H1 (cell line): ENCODE measurements at regions not wholly inside any gene's neighbourhood (a gene's known extent, or its start where the extent isn't known, plus 50 kb on each side); places are given as distances from the start of the nearest gene placed in this dataset.

Experiments
- BCL11A ChIP-seq, 2 experiments: IDR thresholded peaks; one replicate each; pipeline ENCODE4 v1.6.1; 2011; ENCODE audit warnings: low read depth in 2 of 2, low read length in 2 of 2, mild to moderate bottlenecking in 2 of 2
- CEBPB ChIP-seq: IDR thresholded peaks from 2 replicates; pipeline ENCODE4 v1.6.1; 2012; ENCODE audit warnings: low read depth, low read length
- EGR1 ChIP-seq: IDR thresholded peaks from 2 replicates; pipeline ENCODE4 v1.6.1; 2011; ENCODE audit warnings: low read depth, low read length, borderline replicate concordance
- EZH2 ChIP-seq: fragments of 200-600 bp; sonication (generic); IDR thresholded peaks from 2 replicates; pipeline ENCODE4 v1.7.1; 2012; ENCODE audit warnings: low read depth, mild to moderate bottlenecking, moderate library complexity, low read length, inconsistent platforms; ENCODE audit not compliant: severe bottlenecking
- FOSL1 ChIP-seq: IDR thresholded peaks from 2 replicates; pipeline ENCODE4 v1.6.1; 2011; ENCODE audit warnings: mild to moderate bottlenecking, low read depth, low read length, moderate library complexity; ENCODE audit not compliant: insufficient read depth
- JUND ChIP-seq: IDR thresholded peaks from 2 replicates; pipeline ENCODE4 v1.6.1; 2011; ENCODE audit warnings: mild to moderate bottlenecking, improper control_type of control experiment, low read length
- MAFK ChIP-seq: IDR thresholded peaks from 2 replicates; pipeline ENCODE4 v1.6.1; 2012; ENCODE audit warnings: low read depth, mild to moderate bottlenecking, improper control_type of control experiment, low read length
- NRF1 ChIP-seq: IDR thresholded peaks from 2 replicates; pipeline ENCODE4 v1.6.1; 2011; ENCODE audit warnings: mild to moderate bottlenecking, low read depth, low read length, improper control_type of control experiment
- POLR2A ChIP-seq, 2 experiments: IDR thresholded peaks; 1 replicate in 1 of 2; 2 replicates in 1 of 2; pipeline ENCODE4 v1.6.1; 2011; ENCODE audit warnings: low read depth in 2 of 2, low read length in 2 of 2, mild to moderate bottlenecking in 2 of 2; ENCODE audit errors: control extremely low read depth in 1 of 2
- RAD21 ChIP-seq, 2 experiments: IDR thresholded peaks in 1 of 2; conservative IDR thresholded peaks in 1 of 2; 2 replicates each; pipeline ENCODE4 v1.6.1; 2011; ENCODE audit warnings: low read depth in 2 of 2, low read length in 2 of 2, improper control_type of control experiment in 1 of 2, inconsistent platforms in 1 of 2, mild to moderate bottlenecking in 1 of 2, moderate library complexity in 1 of 2
- SP2 ChIP-seq: IDR thresholded peaks from 2 replicates; pipeline ENCODE4 v1.6.1; 2012; ENCODE audit warnings: mild to moderate bottlenecking, low read length, inconsistent platforms
- TAF1 ChIP-seq: IDR thresholded peaks from 2 replicates; pipeline ENCODE4 v1.6.1; 2011; ENCODE audit warnings: mild to moderate bottlenecking, low read depth, low read length
- TAF7 ChIP-seq: optimal IDR thresholded peaks from 2 replicates; pipeline ENCODE3; 2011; ENCODE audit warnings: low read depth, mild to moderate bottlenecking, inconsistent platforms, low read length, moderate library complexity, borderline replicate concordance
- TF ChIP-seq, protein P1 (sequence below), 3 experiments: IDR thresholded peaks; 1 replicate in 2 of 3; 2 replicates in 1 of 3; pipeline versions ENCODE4 v1.5.1 to v1.6.1; 2011; ENCODE audit warnings: low read length in 3 of 3, mild to moderate bottlenecking in 3 of 3, inconsistent platforms in 2 of 3, low read depth in 1 of 3, moderate library complexity in 1 of 3; ENCODE audit not compliant: insufficient read depth in 1 of 3; ENCODE audit errors: control extremely low read depth in 1 of 3

GRCh38 chr3:35263477-35263876 is 375.8 kb upstream of the ARPP21 start:
- TF ChIP-seq, protein P1, sequence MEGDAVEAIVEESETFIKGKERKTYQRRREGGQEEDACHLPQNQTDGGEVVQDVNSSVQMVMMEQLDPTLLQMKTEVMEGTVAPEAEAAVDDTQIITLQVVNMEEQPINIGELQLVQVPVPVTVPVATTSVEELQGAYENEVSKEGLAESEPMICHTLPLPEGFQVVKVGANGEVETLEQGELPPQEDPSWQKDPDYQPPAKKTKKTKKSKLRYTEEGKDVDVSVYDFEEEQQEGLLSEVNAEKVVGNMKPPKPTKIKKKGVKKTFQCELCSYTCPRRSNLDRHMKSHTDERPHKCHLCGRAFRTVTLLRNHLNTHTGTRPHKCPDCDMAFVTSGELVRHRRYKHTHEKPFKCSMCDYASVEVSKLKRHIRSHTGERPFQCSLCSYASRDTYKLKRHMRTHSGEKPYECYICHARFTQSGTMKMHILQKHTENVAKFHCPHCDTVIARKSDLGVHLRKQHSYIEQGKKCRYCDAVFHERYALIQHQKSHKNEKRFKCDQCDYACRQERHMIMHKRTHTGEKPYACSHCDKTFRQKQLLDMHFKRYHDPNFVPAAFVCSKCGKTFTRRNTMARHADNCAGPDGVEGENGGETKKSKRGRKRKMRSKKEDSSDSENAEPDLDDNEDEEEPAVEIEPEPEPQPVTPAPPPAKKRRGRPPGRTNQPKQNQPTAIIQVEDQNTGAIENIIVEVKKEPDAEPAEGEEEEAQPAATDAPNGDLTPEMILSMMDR (IDR thresholded peaks at IDR 0.05; ENCODE audit: control extremely low read depth in 1 of 3, insufficient read depth in 1 of 3, low read depth in 1 of 3, low read length in 3 of 3) = no peak
- TF ChIP-seq SP2 = no peak
- no peak for TF ChIP-seq TAF1
- no peak for TF ChIP-seq EZH2
- no peak for TF ChIP-seq JUND
- no peak for TF ChIP-seq MAFK
- no peak for TF ChIP-seq POLR2A (IDR thresholded peaks at IDR 0.05; ENCODE audit: control extremely low read depth in 1 of 2, low read depth in 2 of 2, low read length in 2 of 2)
- no peak for TF ChIP-seq RAD21 (IDR thresholded peaks at IDR 0.05 in 1 of 2, conservative IDR thresholded peaks at IDR 0.05 in 1 of 2; ENCODE audit: low read depth in 2 of 2, low read length in 2 of 2)
- TF ChIP-seq EGR1 = no peak
- TF ChIP-seq FOSL1 = no peak
- no peak for TF ChIP-seq NRF1
- TF ChIP-seq CEBPB = no peak
- TF ChIP-seq TAF7 = no peak
- TF ChIP-seq BCL11A (IDR thresholded peaks at IDR 0.05; ENCODE audit: low read depth in 2 of 2, low read length in 2 of 2) = no peak
